Spleen (tissue), 11 donors: ENCODE measurements at regions not wholly inside any gene's neighbourhood (a gene's known extent, or its start where the extent isn't known, plus 50 kb on each side); places are given as distances from the start of the nearest gene placed in this dataset.

Experiments
- DNase-seq: peaks from one replicate; pipeline ENCODE4 v3.0.0-alpha.2; 2020
- H3K27ac ChIP-seq, 8 donors: fragments of 200-600 bp; sonication (generic) in 7 of 8; 1 replicate in 4 of 8; 2 replicates in 4 of 8; pipeline versions ENCODE4 v1.5.0 to v1.8.0; 2016 to 2021; ENCODE audit warnings: inconsistent platforms in 4 of 8, mild to moderate bottlenecking in 4 of 8, moderate library complexity in 1 of 8
- H3K27me3 ChIP-seq, 7 donors: fragments of 200-600 bp; sonication (generic) in 6 of 7; replicated peaks in 1 of 7; 1 replicate in 4 of 7; 2 replicates in 3 of 7; pipeline versions ENCODE4 v1.5.0 to v1.8.0; 2016 to 2021; ENCODE audit warnings: inconsistent platforms in 3 of 7, mild to moderate bottlenecking in 1 of 7
- H3K36me3 ChIP-seq, 6 donors: fragments of 200-600 bp; sonication (generic) in 5 of 6; 1 replicate in 4 of 6; 2 replicates in 2 of 6; pipeline versions ENCODE4 v1.5.0 to v1.8.0; 2016 to 2021; ENCODE audit warnings: inconsistent platforms in 2 of 6
- H3K4me1 ChIP-seq, 6 donors: fragments of 200-600 bp; sonication (generic) in 5 of 6; 1 replicate in 3 of 6; 2 replicates in 3 of 6; pipeline versions ENCODE4 v1.5.0 to v1.8.0; 2016 to 2021; ENCODE audit warnings: inconsistent platforms in 3 of 6
- H3K4me3 ChIP-seq, 8 donors: fragments of 200-600 bp; sonication (generic) in 7 of 8; 1 replicate in 4 of 8; 2 replicates in 4 of 8; pipeline versions ENCODE4 v1.5.0 to v1.8.0; 2016 to 2021; ENCODE audit warnings: inconsistent platforms in 4 of 8, mild to moderate bottlenecking in 4 of 8, moderate library complexity in 2 of 8
- H3K9me3 ChIP-seq, 8 donors: fragments of 200-600 bp; sonication (generic) in 7 of 8; 1 replicate in 4 of 8; 2 replicates in 4 of 8; pipeline versions ENCODE4 v1.5.0 to v1.8.0; 2016 to 2021; ENCODE audit warnings: inconsistent platforms in 4 of 8
- CTCF ChIP-seq, 11 experiments: fragments of 200-600 bp in 7 of 11; fragments of 450-650 bp in 4 of 11; sonication (generic) in 4 of 11; IDR thresholded peaks in 8 of 11; conservative IDR thresholded peaks in 3 of 11; 1 replicate in 7 of 11; 2 replicates in 4 of 11; pipeline versions ENCODE4 v1.4.0 to v1.8.0; 2016 to 2021; ENCODE audit warnings: antibody characterized with exemption in 11 of 11, inconsistent platforms in 4 of 11, mild to moderate bottlenecking in 1 of 11
- POLR2A ChIP-seq, 3 donors: fragments of 450-650 bp; IDR thresholded peaks; one replicate each; pipeline ENCODE4 v1.5.1; 2017; ENCODE audit warnings: antibody characterized with exemption in 3 of 3, mild to moderate bottlenecking in 1 of 3
- POLR2AphosphoS5 ChIP-seq, 3 donors: sonication (generic); formaldehyde crosslinking; IDR thresholded peaks; one replicate each; pipeline ENCODE4 v1.5.1; 2017; ENCODE audit warnings: antibody characterized with exemption in 3 of 3
- WGBS, 5 donors: extraction: QIAGEN DNeasy Blood & Tissue Kit in 3 of 5; methylation state at CpG; one replicate each; pipeline versions ENCODE4 v1.1.5 to v1.1.7; 2013 to 2018; 5-methylcytosine and 5-hydroxymethylcytosine counted together
- intact Hi-C: fragments of 100-400 bp; cut with DNase I; formaldehyde crosslinking; loops from one replicate; pipeline ENCODE4 v1.15.0; 2023; ENCODE audit warnings: low total_unique reads
- donor health status: healthy with polysubstance abuse.
- donor health status: DM: no; HTN: no; CAD: no; lungs with moderate emphysema.
- donor health status: DM: no; HTN: no; CAD: no.
- donor health status: Bipolar disorder and iron deficiency.
- donor health status: healthy.
- donor health status: DM: no; HTN: no; CAD: no.
- donor health status: DM: yes; HTN: yes; CAD: no.

- Histone ChIP-seq H3K9me3 (no peaks in the 10 kb centered on the region), H3K4me3 (no peak overlapping the region), H3K4me1 (no peaks in the 10 kb centered on the region), H3K36me3 (no peaks in the 10 kb centered on the region), H3K27ac (no peak overlapping the region), H3K27me3 (no peaks in the 10 kb centered on the region)
- intact Hi-C loops: no loop called here
- WGBS, 5 donors: 78 to 90% (median 87%) methylated on average over 5 of the region's 5 CpGs
- no peak for TF ChIP-seq POLR2A (IDR thresholded peaks at IDR 0.05)
- no peak for TF ChIP-seq CTCF (IDR thresholded peaks at IDR 0.05 in 8 of 11, conservative IDR thresholded peaks at IDR 0.05 in 3 of 11)
- no peak for TF ChIP-seq POLR2AphosphoS5 (IDR thresholded peaks at IDR 0.05)
- no peak for DNase-seq
Observed at GRCh38 chr20:24086121-24086520, 97.5 kb upstream of the GGTLC1 start.

- no peak overlapping the region for H3K4me3 ChIP-seq
- DNase-seq: no peak
- no peaks in the 10 kb centered on the region for H3K27me3 ChIP-seq
- H3K9me3 ChIP-seq: no peaks in the 10 kb centered on the region
- no peaks in the 10 kb centered on the region for H3K4me1 ChIP-seq
- intact Hi-C loops: no loop called here
- WGBS, 5 donors: 76 to 85% (median 79%) methylated on average over 3 of the region's 3 CpGs
- no peak for TF ChIP-seq CTCF (IDR thresholded peaks at IDR 0.05 in 8 of 11, conservative IDR thresholded peaks at IDR 0.05 in 3 of 11)
- no peak for TF ChIP-seq POLR2A (IDR thresholded peaks at IDR 0.05)
- no peak for TF ChIP-seq POLR2AphosphoS5 (IDR thresholded peaks at IDR 0.05)
- no peaks in the 10 kb centered on the region for H3K36me3 ChIP-seq
- no peak overlapping the region for H3K27ac ChIP-seq
Observed at GRCh38 chr20:24084281-24084680, 95.7 kb upstream of the GGTLC1 start.

- no peak for DNase-seq
- intact Hi-C loops: no loop called here
- WGBS, 5 donors: 80 to 88% (median 86%) methylated on average over 6 of the region's 6 CpGs
Observed at GRCh38 chr20:24081077-24081476, 92.5 kb upstream of the GGTLC1 start.

More at GRCh38 chr20:24081077-24081476, 92.5 kb upstream of the GGTLC1 start:
- H3K27me3 ChIP-seq: no peaks in the 10 kb centered on the region
- no peaks in the 10 kb centered on the region for H3K4me1 ChIP-seq
- H3K4me3 ChIP-seq: no peak overlapping the region
- TF ChIP-seq POLR2AphosphoS5 (IDR thresholded peaks at IDR 0.05) (no peak), POLR2A (IDR thresholded peaks at IDR 0.05) (no peak), CTCF (IDR thresholded peaks at IDR 0.05 in 8 of 11, conservative IDR thresholded peaks at IDR 0.05 in 3 of 11) (no peak)
- no peaks in the 10 kb centered on the region for H3K36me3 ChIP-seq
- no peaks in the 10 kb centered on the region for H3K9me3 ChIP-seq
- H3K27ac ChIP-seq: no peak overlapping the region
